ENCODE measurements at regions not wholly inside any gene's neighbourhood (a gene's known extent, or its start where the extent isn't known, plus 50 kb on each side); places are given as distances from the start of the nearest gene placed in this dataset.

- TF ChIP-seq, protein P1, sequence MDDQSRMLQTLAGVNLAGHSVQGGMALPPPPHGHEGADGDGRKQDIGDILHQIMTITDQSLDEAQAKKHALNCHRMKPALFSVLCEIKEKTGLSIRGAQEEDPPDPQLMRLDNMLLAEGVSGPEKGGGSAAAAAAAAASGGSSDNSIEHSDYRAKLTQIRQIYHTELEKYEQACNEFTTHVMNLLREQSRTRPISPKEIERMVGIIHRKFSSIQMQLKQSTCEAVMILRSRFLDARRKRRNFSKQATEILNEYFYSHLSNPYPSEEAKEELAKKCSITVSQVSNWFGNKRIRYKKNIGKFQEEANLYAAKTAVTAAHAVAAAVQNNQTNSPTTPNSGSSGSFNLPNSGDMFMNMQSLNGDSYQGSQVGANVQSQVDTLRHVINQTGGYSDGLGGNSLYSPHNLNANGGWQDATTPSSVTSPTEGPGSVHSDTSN (IDR thresholded peaks at IDR 0.05): no peak
- TF ChIP-seq, protein P2, sequence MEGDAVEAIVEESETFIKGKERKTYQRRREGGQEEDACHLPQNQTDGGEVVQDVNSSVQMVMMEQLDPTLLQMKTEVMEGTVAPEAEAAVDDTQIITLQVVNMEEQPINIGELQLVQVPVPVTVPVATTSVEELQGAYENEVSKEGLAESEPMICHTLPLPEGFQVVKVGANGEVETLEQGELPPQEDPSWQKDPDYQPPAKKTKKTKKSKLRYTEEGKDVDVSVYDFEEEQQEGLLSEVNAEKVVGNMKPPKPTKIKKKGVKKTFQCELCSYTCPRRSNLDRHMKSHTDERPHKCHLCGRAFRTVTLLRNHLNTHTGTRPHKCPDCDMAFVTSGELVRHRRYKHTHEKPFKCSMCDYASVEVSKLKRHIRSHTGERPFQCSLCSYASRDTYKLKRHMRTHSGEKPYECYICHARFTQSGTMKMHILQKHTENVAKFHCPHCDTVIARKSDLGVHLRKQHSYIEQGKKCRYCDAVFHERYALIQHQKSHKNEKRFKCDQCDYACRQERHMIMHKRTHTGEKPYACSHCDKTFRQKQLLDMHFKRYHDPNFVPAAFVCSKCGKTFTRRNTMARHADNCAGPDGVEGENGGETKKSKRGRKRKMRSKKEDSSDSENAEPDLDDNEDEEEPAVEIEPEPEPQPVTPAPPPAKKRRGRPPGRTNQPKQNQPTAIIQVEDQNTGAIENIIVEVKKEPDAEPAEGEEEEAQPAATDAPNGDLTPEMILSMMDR (IDR thresholded peaks at IDR 0.05): no peak
- no peak for TF ChIP-seq TEAD4 (IDR thresholded peaks at IDR 0.05; ENCODE audit: borderline replicate concordance, insufficient read depth)
- no peak for TF ChIP-seq RCOR1 (IDR thresholded peaks at IDR 0.05; ENCODE audit: low read length)
- no peak for TF ChIP-seq CHD2 (IDR thresholded peaks at IDR 0.05; ENCODE audit: low read length, partially characterized antibody)
- no peak for TF ChIP-seq USF2 (IDR thresholded peaks at IDR 0.05; ENCODE audit: borderline replicate concordance, low read depth, low read length)
- TF ChIP-seq EZH2phosphoT487 (IDR thresholded peaks at IDR 0.05; ENCODE audit: borderline replicate concordance, low read depth): no peak
- TF ChIP-seq ELF1 (IDR thresholded peaks at IDR 0.05): no peak
- TF ChIP-seq SIN3A (IDR thresholded peaks at IDR 0.05; ENCODE audit: borderline replicate concordance, low read depth, low read length): no peak
- TF ChIP-seq MEF2A (IDR thresholded peaks at IDR 0.05; ENCODE audit: borderline replicate concordance, low read depth): no peak
- no peak for TF ChIP-seq FOXJ3 (CRISPR knock-in tag; IDR thresholded peaks at IDR 0.05)
- no peak for TF ChIP-seq EP300 (IDR thresholded peaks at IDR 0.05; ENCODE audit: borderline replicate concordance in 1 of 2, low read depth in 1 of 2, low read length in 1 of 2)
Measured at GRCh38 chr10:120184547-120185337, 272.3 kb upstream of the PLPP4 start.
